GM12878 (cell line): ENCODE measurements at regions not wholly inside any gene's neighbourhood (a gene's known extent, or its start where the extent isn't known, plus 50 kb on each side); places are given as distances from the start of the nearest gene placed in this dataset.

Experiments used
- ATAC-seq: fragments of 200-7000 bp; cut with Tn5 transposase; 3 replicates; pipeline ENCODE4 v1.9.1; 2020; ENCODE audit warnings: mild to moderate bottlenecking, moderate library complexity
- BruUV-seq: library from RNA; stranded (reverse); fragments of 400-500 nt; replicated peaks from 2 replicates; lab custom pipeline; 2021; lab: Mats Ljungman, UMichigan
- CTCF ChIA-PET: fragments of 300-600 bp; sonication (Branson Sonifier 250); formaldehyde crosslinking; extraction: SDS; loops from one replicate; lab custom pipeline; 2021; ENCODE audit warnings: inconsistent platforms; lab: Yijun Ruan, JAX
- POLR2A ChIA-PET: fragments of 350-600 bp; formaldehyde crosslinking; extraction: SDS; loops from one replicate; lab custom pipeline; 2021; ENCODE audit warnings: inconsistent platforms; lab: Charles Lee
- RAD21 ChIA-PET: fragments of 300-600 bp; sonication (Branson Sonifier 250); formaldehyde crosslinking; loops from one replicate; lab custom pipeline; 2023; ENCODE audit warnings: antibody characterized with exemption; ENCODE audit not compliant: unreplicated experiment; lab: Charles Lee
- SMC1A ChIA-PET: fragments of 300-600 bp; sonication (Branson Sonifier 250); formaldehyde crosslinking; loops from one replicate; lab custom pipeline; 2023; ENCODE audit not compliant: unreplicated experiment, uncharacterized antibody; lab: Charles Lee
- DNase-seq: peaks from one replicate; pipeline ENCODE4 v3.0.0-alpha.2; 2011; ENCODE audit warnings: low read depth, low spot score
- FAIRE-seq: peaks from 3 replicates; lab custom pipeline; 2011; peaks lifted over from hg19 to GRCh38; lab: Jason Lieb, UNC
- H2AFZ ChIP-seq: 2 replicates; pipeline ENCODE4 v1.6.0; 2011; ENCODE audit warnings: low read depth, low read length, control low read depth; ENCODE audit not compliant: control insufficient read depth
- H3K27ac ChIP-seq: 2 replicates; pipeline ENCODE4 v1.5.1; 2011; ENCODE audit warnings: control low read depth; ENCODE audit not compliant: control insufficient read depth, insufficient read depth
- H3K27me3 ChIP-seq, 2 experiments: replicated peaks in 1 of 2; 2 replicates each; pipeline versions ENCODE4 v1.6.0 to v1.6.1; 2011; ENCODE audit warnings: low read length in 1 of 2; ENCODE audit not compliant: control insufficient read depth in 2 of 2, insufficient read depth in 2 of 2
- H3K36me3 ChIP-seq, 2 experiments: 2 replicates each; pipeline ENCODE4 v1.5.1; 2011; ENCODE audit warnings: low read length in 1 of 2; ENCODE audit not compliant: control insufficient read depth in 2 of 2, insufficient read depth in 2 of 2
- H3K4me1 ChIP-seq: 2 replicates; pipeline ENCODE4 v1.6.1; 2011; ENCODE audit warnings: mild to moderate bottlenecking, low read length, moderate library complexity, mixed read lengths; ENCODE audit not compliant: control insufficient read depth, insufficient read depth
- H3K4me2 ChIP-seq: 2 replicates; pipeline ENCODE4 v1.6.0; 2011; ENCODE audit warnings: control low read depth; ENCODE audit not compliant: control insufficient read depth, insufficient read depth
- H3K4me3 ChIP-seq: fragments of 200-600 bp; sonication (generic); 2 replicates; pipeline ENCODE4 v1.5.1; 2016
- H3K79me2 ChIP-seq: 2 replicates; pipeline ENCODE4 v1.6.0; 2011; ENCODE audit warnings: low read length; ENCODE audit not compliant: control insufficient read depth, insufficient read depth
- H3K9ac ChIP-seq: 2 replicates; pipeline ENCODE4 v1.8.0; 2011; ENCODE audit warnings: low read length, control low read depth, mixed read lengths; ENCODE audit not compliant: control insufficient read depth, insufficient read depth
- H3K9me3 ChIP-seq: replicated peaks from 3 replicates; pipeline ENCODE4 v1.5.1; 2011; ENCODE audit warnings: mild to moderate bottlenecking, low read length; ENCODE audit not compliant: control insufficient read depth, insufficient read depth
- H4K20me1 ChIP-seq: 2 replicates; pipeline ENCODE4 v1.6.0; 2011; ENCODE audit not compliant: control insufficient read depth, insufficient read depth
- CREB1 ChIP-seq: IDR thresholded peaks from 2 replicates; pipeline ENCODE4 v1.6.1; 2012; ENCODE audit warnings: low read depth, mild to moderate bottlenecking, inconsistent platforms
- DPF2 ChIP-seq: fragments of 450-650 bp; IDR thresholded peaks from 2 replicates; pipeline ENCODE4 v1.6.1; 2017; ENCODE audit warnings: mild to moderate bottlenecking
- EZH2 ChIP-seq: IDR thresholded peaks from 2 replicates; pipeline ENCODE4 v1.6.1; 2012; ENCODE audit warnings: low read depth, mild to moderate bottlenecking, control low read depth, inconsistent platforms, low read length, borderline replicate concordance; ENCODE audit not compliant: control insufficient read depth
- GABPA ChIP-seq: IDR thresholded peaks from 2 replicates; pipeline ENCODE4 v1.6.1; 2014; ENCODE audit warnings: antibody characterized with exemption, low read depth, mild to moderate bottlenecking, inconsistent platforms
- IKZF1 ChIP-seq: fragments of 450-650 bp; conservative IDR thresholded peaks from 2 replicates; pipeline ENCODE4 v1.6.1; 2017; ENCODE audit warnings: antibody characterized with exemption, mild to moderate bottlenecking
- LARP7 ChIP-seq: fragments of 450-650 bp; IDR thresholded peaks from 2 replicates; pipeline ENCODE4 v1.6.1; 2017; ENCODE audit warnings: mild to moderate bottlenecking
- MEF2B ChIP-seq: fragments of 450-650 bp; IDR thresholded peaks from 2 replicates; pipeline ENCODE4 v1.6.1; 2018; ENCODE audit warnings: mild to moderate bottlenecking, moderate library complexity; ENCODE audit not compliant: partially characterized antibody, poor library complexity, severe bottlenecking
- MXI1 ChIP-seq: fragments of 150-350 bp; IDR thresholded peaks from 2 replicates; pipeline ENCODE4 v1.6.1; 2011; ENCODE audit warnings: low read depth, mild to moderate bottlenecking, inconsistent platforms, low read length, improper control_type of control experiment
- NBN ChIP-seq: fragments of 450-650 bp; IDR thresholded peaks from 2 replicates; pipeline ENCODE4 v1.6.1; 2016
- NFYA ChIP-seq: IDR thresholded peaks from 2 replicates; pipeline ENCODE4 v1.6.1; 2011; ENCODE audit warnings: low read depth, mild to moderate bottlenecking, low read length, improper control_type of control experiment, borderline replicate concordance
- NFYB ChIP-seq: IDR thresholded peaks from 2 replicates; pipeline ENCODE4 v1.6.1; 2011; ENCODE audit warnings: low read depth, mild to moderate bottlenecking, low read length, improper control_type of control experiment, moderate library complexity; ENCODE audit not compliant: insufficient read depth
- NR2C1 ChIP-seq: fragments of 450-650 bp; IDR thresholded peaks from 2 replicates; pipeline ENCODE4 v1.6.1; 2017; ENCODE audit warnings: antibody characterized with exemption, mild to moderate bottlenecking, moderate library complexity
- POLR2A ChIP-seq: IDR thresholded peaks from 2 replicates; pipeline ENCODE4 v1.6.1; 2011; ENCODE audit warnings: low read depth, mild to moderate bottlenecking, low read length
- POLR2AphosphoS2 ChIP-seq: IDR thresholded peaks from 2 replicates; pipeline ENCODE4 v1.6.1; 2011; ENCODE audit warnings: low read depth, mild to moderate bottlenecking, low read length, improper control_type of control experiment, moderate library complexity
- RB1 ChIP-seq: fragments of 450-650 bp; formaldehyde crosslinking; IDR thresholded peaks from 2 replicates; pipeline ENCODE4 v1.6.1; 2017; ENCODE audit warnings: mild to moderate bottlenecking, borderline replicate concordance
- ZNF207 ChIP-seq: fragments of 450-650 bp; IDR thresholded peaks from 2 replicates; pipeline ENCODE4 v1.6.1; 2014; ENCODE audit warnings: antibody characterized with exemption, mild to moderate bottlenecking, borderline replicate concordance
- ZNF24 ChIP-seq: fragments of 450-650 bp; IDR thresholded peaks from 2 replicates; pipeline ENCODE4 v1.6.1; 2017; ENCODE audit warnings: antibody characterized with exemption, mild to moderate bottlenecking
- WGBS: methylation state at CpG from one replicate; pipeline ENCODE4 v1.1.6; 2016; ENCODE audit warnings: low lambda C conversion rate; ENCODE audit not compliant: insufficient replicate concordance, insufficient coverage; ENCODE audit errors: missing lambda C conversion rate; 5-methylcytosine and 5-hydroxymethylcytosine counted together
- in situ Hi-C: fragments of 300-500 bp; cut with MboI; formaldehyde crosslinking; loops from 9 replicates; pipeline ENCODE4 v1.14.3; 2018; ENCODE audit warnings: mixed read lengths
- intact Hi-C: fragments of 100-400 bp; cut with micrococcal nuclease; formaldehyde crosslinking; loops from one replicate; pipeline ENCODE4 v1.14.2; 2022; ENCODE audit not compliant: unreplicated experiment

GRCh38 chr2:172305066-172305465 lies 122.3 kb upstream of the ITGA6 start:
- Histone ChIP-seq H3K9ac (no peak overlapping the region), H3K4me1 (no peaks in the 10 kb centered on the region), H3K4me2 (no peak overlapping the region), H3K27ac (no peak overlapping the region), H2AFZ (no peak overlapping the region)
- no TSS peak for BruUV-seq
- POLR2A ChIA-PET = no interaction called here
- in situ Hi-C loops = no loop called here
- no peak for TF ChIP-seq POLR2AphosphoS2
- no peak for TF ChIP-seq MEF2B
- TF ChIP-seq NFYA = no peak
- no peak for TF ChIP-seq MXI1
- TF ChIP-seq EZH2 = no peak
- no peak for TF ChIP-seq CREB1
- no peak for TF ChIP-seq NR2C1
- no peak for TF ChIP-seq IKZF1
- no peak for TF ChIP-seq GABPA
- no peak for TF ChIP-seq ZNF24
- no peak for TF ChIP-seq NBN
- no peak for TF ChIP-seq ZNF207
- no peak for TF ChIP-seq DPF2
- no peak for TF ChIP-seq RB1
- no peak for TF ChIP-seq POLR2A
- TF ChIP-seq LARP7 = no peak
- no peak for TF ChIP-seq NFYB
- TF ChIP-seq, all 136 proteins: peak for 0
- 11% methylated on average over 3 of the region's 3 CpGs for WGBS
- H4K20me1 ChIP-seq = no peaks in the 10 kb centered on the region
- no peak overlapping the region for H3K4me3 ChIP-seq
- H3K79me2 ChIP-seq = no peaks in the 10 kb centered on the region
- SMC1A ChIA-PET = no interaction called here
- RAD21 ChIA-PET = no interaction called here
- no peaks in the 10 kb centered on the region; a peak in 1 of 4 replicates for H3K27me3 ChIP-seq
- ATAC-seq (no peak), FAIRE-seq (no peak), DNase-seq (no peak)
- H3K36me3 ChIP-seq = no peaks in the 10 kb centered on the region
- intact Hi-C loops = no loop called here
- CTCF ChIA-PET = interaction anchor here (0.6 kb wide), 1 partner anchor 1875 kb away, joined by 3 read pairs; no protein-coding TSS in a partner anchor
- no peaks in the 10 kb centered on the region for H3K9me3 ChIP-seq
